ENCODE measurements at regions not wholly inside any gene's neighbourhood (a gene's known extent, or its start where the extent isn't known, plus 50 kb on each side); places are given as distances from the start of the nearest gene placed in this dataset.

DNA sequence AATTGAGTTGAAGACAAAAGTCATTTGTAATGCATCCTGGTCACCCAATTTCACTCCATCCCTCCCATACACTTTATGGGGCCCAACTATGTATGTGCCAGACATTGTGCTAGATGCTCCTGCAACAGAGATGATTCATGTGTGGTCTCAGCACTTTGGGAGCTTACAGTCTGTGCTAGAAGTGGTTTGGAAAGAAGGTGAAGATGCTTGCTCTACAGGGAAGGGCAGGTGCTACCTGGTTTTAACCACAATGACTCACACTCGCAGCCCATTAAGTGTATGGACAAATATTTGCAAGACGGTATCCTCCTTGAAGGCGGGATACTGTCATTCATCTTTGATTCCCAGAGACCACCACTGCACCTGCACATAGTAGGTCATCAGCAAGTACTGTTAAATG, 257.6 kb downstream of the OTUD1 start:
- intact Hi-C loops (cut with DNase I), result no loop called here
- ATAC-seq (no peak), DNase-seq (no peak)
- no peak for TF ChIP-seq CTCF (IDR thresholded peaks at IDR 0.05)
- Histone ChIP-seq H3K9me3 (no peaks in the 10 kb centered on the region), H3K27ac (no peak overlapping the region), H3K27me3 (peaks cover 54% of the 10 kb centered on the region), H3K4me1 (peaks cover 8% of the 10 kb centered on the region), H3K4me3 (no peak overlapping the region), H3K36me3 (no peaks in the 10 kb centered on the region)

DNA sequence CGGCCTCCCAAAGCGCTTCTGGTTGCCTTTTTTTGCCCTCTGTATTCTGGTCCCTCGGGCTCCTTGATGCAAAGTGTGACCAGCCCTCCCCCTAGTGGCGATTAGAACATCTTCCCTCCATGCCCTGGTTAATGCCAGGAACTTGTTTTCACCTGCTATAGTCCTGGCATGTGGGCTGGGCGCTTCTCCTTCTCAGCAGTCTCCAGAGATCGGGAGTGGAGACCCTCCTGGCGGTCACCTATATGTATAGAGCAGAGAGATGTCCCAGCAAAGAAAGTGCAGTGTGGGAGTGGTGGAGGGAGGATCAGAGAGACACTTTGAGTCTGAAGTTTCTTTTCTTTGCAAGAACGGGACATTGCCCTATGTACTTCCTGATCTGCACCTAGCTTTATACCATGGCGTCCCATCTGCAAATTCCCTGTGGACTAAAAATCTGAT, 264.1 kb downstream of the OTUD1 start:
- DNase-seq, result peak; percentile 64
- H3K4me3 ChIP-seq, result no peak overlapping the region
- intact Hi-C loops (cut with DNase I), result no loop called here

DNA sequence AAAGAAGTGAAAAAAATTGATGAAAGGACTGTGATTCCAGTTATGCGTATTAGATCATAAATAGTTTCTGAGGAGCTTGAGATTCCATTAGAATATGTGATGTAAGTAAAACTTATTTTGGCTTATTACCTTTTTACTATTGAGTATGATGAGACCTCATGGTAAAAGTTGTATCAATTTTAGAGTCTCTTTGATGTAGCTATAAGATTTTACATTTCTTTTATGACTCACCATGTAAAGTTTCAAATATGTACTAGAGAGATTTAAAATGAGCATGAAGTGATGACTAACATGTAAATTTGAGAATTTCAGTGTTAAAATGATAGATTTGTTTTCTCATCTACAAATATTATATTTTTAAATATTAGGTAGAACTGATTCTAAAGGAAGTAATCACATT, 276.5 kb downstream of the OTUD1 start:
- no peak overlapping the region for H3K27ac ChIP-seq
- no peaks in the 10 kb centered on the region for H3K4me1 ChIP-seq
- no peak for TF ChIP-seq CTCF (IDR thresholded peaks at IDR 0.05)
- no peaks in the 10 kb centered on the region for H3K36me3 ChIP-seq
- H3K27me3 ChIP-seq, result no peaks in the 10 kb centered on the region
- ATAC-seq (no peak), DNase-seq (no peak)
- H3K9me3 ChIP-seq, result no peaks in the 10 kb centered on the region
- intact Hi-C loops (cut with DNase I), result no loop called here
- H3K4me3 ChIP-seq, result no peak overlapping the region

More for the DNA sequence above, 264.1 kb downstream of the OTUD1 start:
- H3K4me1 ChIP-seq, result no peaks in the 10 kb centered on the region
- no peaks in the 10 kb centered on the region for H3K9me3 ChIP-seq
- no peak overlapping the region for H3K27ac ChIP-seq
- ATAC-seq, result peak; percentile 95
- TF ChIP-seq CTCF (IDR thresholded peaks at IDR 0.05), result peak; percentile 70
- peaks cover 6% of the 10 kb centered on the region for H3K27me3 ChIP-seq
- no peaks in the 10 kb centered on the region for H3K36me3 ChIP-seq

- no peaks in the 10 kb centered on the region for H3K36me3 ChIP-seq
- H3K4me1 ChIP-seq, result no peaks in the 10 kb centered on the region
- H3K27ac ChIP-seq, result no peak overlapping the region
- intact Hi-C loops (cut with DNase I), result no loop called here
- TF ChIP-seq CTCF (IDR thresholded peaks at IDR 0.05), result no peak
- ATAC-seq (no peak), DNase-seq (no peak)
- no peak overlapping the region for H3K4me3 ChIP-seq
- no peaks in the 10 kb centered on the region for H3K27me3 ChIP-seq
- no peaks in the 10 kb centered on the region for H3K9me3 ChIP-seq
Observed at GRCh38 chr10:23717913-23718312, 279.0 kb downstream of the OTUD1 start.

DNA sequence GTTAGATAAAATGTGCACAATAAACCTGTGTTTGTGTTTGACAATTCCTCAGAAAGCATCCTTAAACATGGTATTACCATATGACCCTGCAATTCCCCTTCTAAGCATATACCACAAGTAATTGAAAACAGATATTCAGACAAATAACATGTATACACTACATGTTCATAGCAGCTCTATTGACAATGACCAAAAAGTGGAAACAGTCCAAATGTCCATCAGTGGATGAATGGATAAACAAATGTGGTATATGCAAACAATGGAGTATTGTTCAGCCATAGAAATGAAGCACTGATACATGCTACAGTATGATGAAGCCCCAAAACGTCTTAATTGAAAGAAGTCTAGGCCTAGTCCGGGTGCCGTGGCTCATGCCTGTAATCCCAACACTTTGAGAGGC, 280.1 kb downstream of the OTUD1 start:
- H3K4me3 ChIP-seq, result no peak overlapping the region
- H3K36me3 ChIP-seq, result no peaks in the 10 kb centered on the region
- no peaks in the 10 kb centered on the region for H3K27me3 ChIP-seq
- no peak overlapping the region for H3K27ac ChIP-seq
- intact Hi-C loops (cut with DNase I), result no loop called here
- DNase-seq, result no peak
- H3K9me3 ChIP-seq, result no peaks in the 10 kb centered on the region
- no peak for TF ChIP-seq CTCF (IDR thresholded peaks at IDR 0.05)
- H3K4me1 ChIP-seq, result no peaks in the 10 kb centered on the region
- ATAC-seq, result no peak

- intact Hi-C loops (cut with DNase I), result no loop called here
Observed at GRCh38 chr10:23723796-23724195, 284.9 kb downstream of the OTUD1 start.

More at GRCh38 chr10:23723796-23724195, 284.9 kb downstream of the OTUD1 start:
- Histone ChIP-seq H3K4me3 (no peak overlapping the region), H3K4me1 (no peaks in the 10 kb centered on the region), H3K27ac (no peak overlapping the region), H3K36me3 (no peaks in the 10 kb centered on the region), H3K9me3 (no peaks in the 10 kb centered on the region), H3K27me3 (no peaks in the 10 kb centered on the region)
- no peak for ATAC-seq
- no peak for DNase-seq
- TF ChIP-seq CTCF (IDR thresholded peaks at IDR 0.05), result no peak

Data from upper lobe of right lung (tissue), 1 donor.